ENCODE measurements at regions not wholly inside any gene's neighbourhood (a gene's known extent, or its start where the extent isn't known, plus 50 kb on each side); places are given as distances from the start of the nearest gene placed in this dataset.

DNA sequence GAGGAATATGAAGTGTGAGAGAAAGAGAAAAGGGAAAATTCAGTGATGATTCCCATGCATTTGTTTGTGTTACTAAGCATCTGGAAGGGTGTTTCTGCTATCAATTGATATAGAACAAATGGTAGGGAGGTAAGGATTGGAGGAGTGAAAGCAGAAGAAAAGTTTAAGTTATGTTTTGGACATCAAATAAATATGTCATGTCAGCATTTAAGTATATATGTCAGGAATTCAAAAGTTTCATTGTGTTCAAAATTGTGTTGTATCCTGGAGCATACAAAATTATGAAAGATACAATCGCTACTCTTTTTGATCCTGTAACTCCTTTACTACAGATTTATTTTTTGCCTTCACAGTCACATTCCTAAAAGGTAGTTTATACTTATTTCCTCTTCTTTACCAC is 885.8 kb downstream of the KCNA4 start:
- no peak for TF ChIP-seq EZH2 (IDR thresholded peaks at IDR 0.05)
- no peak for TF ChIP-seq POLR2AphosphoS5 (IDR thresholded peaks at IDR 0.05; ENCODE audit: borderline replicate concordance, low read depth, low read length)
